SH-SY5Y (cell line): ENCODE measurements at regions not wholly inside any gene's neighbourhood (a gene's known extent, or its start where the extent isn't known, plus 50 kb on each side); places are given as distances from the start of the nearest gene placed in this dataset.

Source experiments
- GATA2 ChIP-seq: IDR thresholded peaks from 2 replicates; pipeline ENCODE4 v1.6.1; 2011; ENCODE audit warnings: mild to moderate bottlenecking, low read depth, low read length
- GATA3 ChIP-seq: IDR thresholded peaks from 2 replicates; pipeline ENCODE4 v1.6.1; 2011; ENCODE audit warnings: low read depth, mild to moderate bottlenecking, low read length, moderate library complexity

- no peak for TF ChIP-seq GATA3
- no peak for TF ChIP-seq GATA2
These were observed 246.6 kb upstream of the CSF3R start for GRCh38 chr1:36729289-36729688.
